ENCODE measurements at regions not wholly inside any gene's neighbourhood (a gene's known extent, or its start where the extent isn't known, plus 50 kb on each side); places are given as distances from the start of the nearest gene placed in this dataset.
"Not testable (repeated sequence)": the region's sequence is repeated elsewhere in the genome, so short reads cannot be mapped to it uniquely, and the experiment has no call there.

- H3K36me3 Mint-ChIP-seq (ENCODE audit: low read depth); H3K4me3 Mint-ChIP-seq; intact Hi-C loops (cut with micrococcal nuclease); H3K9me3 Mint-ChIP-seq; H3K27ac Mint-ChIP-seq; DNase-seq (ENCODE audit: low spot score); H3K27me3 Mint-ChIP-seq (ENCODE audit: insufficient read depth); H3K4me1 Mint-ChIP-seq (ENCODE audit: low read depth): not testable (repeated sequence)
Observed at GRCh38 chr5:99509064-99509463, 580.3 kb upstream of the CHD1 start.

GRCh38 chr5:99495456-99495855 lies 566.6 kb upstream of the CHD1 start:
- intact Hi-C loops (cut with micrococcal nuclease); H3K27me3 Mint-ChIP-seq (ENCODE audit: insufficient read depth); H3K36me3 Mint-ChIP-seq (ENCODE audit: low read depth); H3K9me3 Mint-ChIP-seq; H3K4me1 Mint-ChIP-seq (ENCODE audit: low read depth); H3K4me3 Mint-ChIP-seq; DNase-seq (ENCODE audit: low spot score); H3K27ac Mint-ChIP-seq: not testable (repeated sequence)

- DNase-seq (ENCODE audit: low spot score); intact Hi-C loops (cut with micrococcal nuclease); H3K27me3 Mint-ChIP-seq (ENCODE audit: insufficient read depth); H3K9me3 Mint-ChIP-seq; H3K36me3 Mint-ChIP-seq (ENCODE audit: low read depth); H3K27ac Mint-ChIP-seq; H3K4me3 Mint-ChIP-seq; H3K4me1 Mint-ChIP-seq (ENCODE audit: low read depth): not testable (repeated sequence)
Observed at GRCh38 chr5:99478450-99478849, 549.6 kb upstream of the CHD1 start.

GRCh38 chr5:99473328-99473727 lies 544.5 kb upstream of the CHD1 start:
- DNase-seq (ENCODE audit: low spot score); H3K4me3 Mint-ChIP-seq; H3K27me3 Mint-ChIP-seq (ENCODE audit: insufficient read depth); H3K27ac Mint-ChIP-seq; H3K36me3 Mint-ChIP-seq (ENCODE audit: low read depth); H3K4me1 Mint-ChIP-seq (ENCODE audit: low read depth); H3K9me3 Mint-ChIP-seq; intact Hi-C loops (cut with micrococcal nuclease): not testable (repeated sequence)

- H3K4me1 Mint-ChIP-seq (ENCODE audit: low read depth); H3K27ac Mint-ChIP-seq; H3K36me3 Mint-ChIP-seq (ENCODE audit: low read depth); H3K4me3 Mint-ChIP-seq; DNase-seq (ENCODE audit: low spot score); H3K9me3 Mint-ChIP-seq; intact Hi-C loops (cut with micrococcal nuclease); H3K27me3 Mint-ChIP-seq (ENCODE audit: insufficient read depth): not testable (repeated sequence)
Observed at GRCh38 chr5:99471726-99472125, 542.9 kb upstream of the CHD1 start.

DNA sequence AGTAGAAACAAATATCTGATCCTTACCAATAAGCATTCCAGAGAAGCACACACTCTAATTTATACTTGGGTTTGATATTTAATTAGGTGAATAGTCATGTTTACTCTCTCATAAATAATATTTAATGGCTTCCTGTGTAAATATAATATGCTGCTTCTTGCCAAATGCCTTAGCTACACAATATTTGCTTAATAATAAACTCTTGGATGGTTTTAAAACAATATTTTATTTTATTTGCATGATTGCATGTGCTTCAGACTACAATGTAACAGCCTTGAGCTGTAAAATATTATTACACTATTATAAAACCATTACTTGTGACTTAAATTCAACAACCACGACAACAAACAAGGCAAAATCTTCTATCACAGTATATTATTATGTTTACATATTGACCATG lies 542.4 kb upstream of the CHD1 start:
- intact Hi-C loops (cut with micrococcal nuclease); H3K36me3 Mint-ChIP-seq (ENCODE audit: low read depth); H3K4me1 Mint-ChIP-seq (ENCODE audit: low read depth); H3K9me3 Mint-ChIP-seq; H3K27ac Mint-ChIP-seq; H3K4me3 Mint-ChIP-seq; H3K27me3 Mint-ChIP-seq (ENCODE audit: insufficient read depth); DNase-seq (ENCODE audit: low spot score): not testable (repeated sequence)

DNA sequence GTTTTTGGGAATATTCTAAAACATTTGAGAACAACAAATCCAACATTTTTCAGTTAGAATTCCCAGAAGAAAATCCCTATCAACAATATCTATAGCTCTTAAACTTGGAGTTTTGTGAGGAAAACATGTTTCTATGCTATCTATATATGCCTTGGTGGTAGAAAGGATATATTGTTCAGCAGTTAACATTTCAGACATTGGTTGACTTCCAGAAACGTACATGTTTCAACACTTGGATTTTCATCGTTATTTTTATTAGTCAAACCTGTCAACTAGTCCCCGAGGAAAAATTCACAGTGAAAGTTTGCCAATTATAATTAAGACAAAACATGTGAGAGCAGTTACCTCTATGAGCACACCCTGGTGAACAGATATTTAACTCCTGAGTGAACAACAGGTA lies 541.8 kb upstream of the CHD1 start:
- DNase-seq (ENCODE audit: low spot score); H3K4me3 Mint-ChIP-seq; intact Hi-C loops (cut with micrococcal nuclease); H3K36me3 Mint-ChIP-seq (ENCODE audit: low read depth); H3K27me3 Mint-ChIP-seq (ENCODE audit: insufficient read depth); H3K4me1 Mint-ChIP-seq (ENCODE audit: low read depth); H3K9me3 Mint-ChIP-seq; H3K27ac Mint-ChIP-seq: not testable (repeated sequence)

- no peaks in the 10 kb centered on the region for H3K4me1 Mint-ChIP-seq (ENCODE audit: low read depth)
- no peak overlapping the region for H3K27ac Mint-ChIP-seq
- H3K27me3 Mint-ChIP-seq (ENCODE audit: insufficient read depth) = no peaks in the 10 kb centered on the region
- no peak overlapping the region for H3K4me3 Mint-ChIP-seq
- no peaks in the 10 kb centered on the region for H3K36me3 Mint-ChIP-seq (ENCODE audit: low read depth)
- DNase-seq (ENCODE audit: low spot score) = no peak
- no peaks in the 10 kb centered on the region for H3K9me3 Mint-ChIP-seq
- intact Hi-C loops (cut with micrococcal nuclease) = no loop called here
Observed at GRCh38 chr5:99460701-99461100, 531.9 kb upstream of the CHD1 start.

DNA sequence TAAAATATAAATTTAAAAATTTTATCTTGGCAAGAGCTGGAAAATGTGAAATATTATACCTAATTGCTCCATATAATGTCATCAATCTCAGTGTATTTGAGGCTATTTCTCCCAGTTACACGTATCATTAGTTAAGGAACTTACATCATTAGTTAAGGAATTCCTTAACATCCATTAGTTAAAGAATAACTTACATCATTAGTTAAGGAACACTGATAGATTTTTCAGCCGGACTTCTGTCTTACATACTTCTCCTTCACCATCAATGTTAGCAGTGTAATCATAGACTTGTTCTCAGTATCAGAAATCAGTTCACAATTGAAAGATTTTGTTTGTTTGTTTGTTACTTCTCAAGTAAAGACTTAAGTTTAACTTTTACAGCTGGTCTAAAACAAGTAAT lies 524.4 kb upstream of the CHD1 start:
- H3K27me3 Mint-ChIP-seq (ENCODE audit: insufficient read depth) = no peaks in the 10 kb centered on the region
- no peak overlapping the region for H3K27ac Mint-ChIP-seq
- no peaks in the 10 kb centered on the region for H3K4me1 Mint-ChIP-seq (ENCODE audit: low read depth)
- no peaks in the 10 kb centered on the region for H3K9me3 Mint-ChIP-seq
- H3K4me3 Mint-ChIP-seq = no peak overlapping the region
- DNase-seq (ENCODE audit: low spot score) = no peak
- intact Hi-C loops (cut with micrococcal nuclease) = no loop called here
- no peaks in the 10 kb centered on the region for H3K36me3 Mint-ChIP-seq (ENCODE audit: low read depth)

DNA sequence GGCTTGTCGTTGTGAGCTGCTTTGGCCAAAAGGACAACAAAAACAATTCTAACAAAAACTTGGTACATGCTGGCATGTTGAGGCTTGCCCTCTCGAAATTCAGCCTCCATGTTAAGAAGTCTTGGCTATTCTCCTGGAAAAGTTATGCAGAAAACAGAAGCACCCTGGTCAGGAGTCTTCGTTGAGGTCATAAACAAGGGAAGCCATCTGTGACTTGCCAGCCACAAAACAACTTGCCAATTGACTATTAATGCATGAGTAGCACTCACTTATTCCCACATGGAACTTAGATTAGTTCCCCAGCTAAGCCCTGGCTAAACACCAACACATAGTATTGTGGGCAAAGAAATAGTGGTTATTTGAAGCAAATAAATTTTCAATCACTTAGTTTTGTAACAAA lies 521.0 kb upstream of the CHD1 start:
- Mint-ChIP-seq H3K27ac (no peak overlapping the region), H3K4me1 (ENCODE audit: low read depth) (no peaks in the 10 kb centered on the region), H3K4me3 (no peak overlapping the region), H3K36me3 (ENCODE audit: low read depth) (no peaks in the 10 kb centered on the region), H3K27me3 (ENCODE audit: insufficient read depth) (no peaks in the 10 kb centered on the region), H3K9me3 (no peaks in the 10 kb centered on the region)
- no peak for DNase-seq (ENCODE audit: low spot score)
- intact Hi-C loops (cut with micrococcal nuclease) = no loop called here

- no peaks in the 10 kb centered on the region for H3K27me3 Mint-ChIP-seq (ENCODE audit: insufficient read depth)
- no peaks in the 10 kb centered on the region for H3K4me1 Mint-ChIP-seq (ENCODE audit: low read depth)
- H3K9me3 Mint-ChIP-seq = no peaks in the 10 kb centered on the region
- no peaks in the 10 kb centered on the region for H3K36me3 Mint-ChIP-seq (ENCODE audit: low read depth)
- H3K27ac Mint-ChIP-seq = no peak overlapping the region
- no peak for DNase-seq (ENCODE audit: low spot score)
- no peak overlapping the region for H3K4me3 Mint-ChIP-seq
- intact Hi-C loops (cut with micrococcal nuclease) = no loop called here
Observed at GRCh38 chr5:99445805-99446204, 517.0 kb upstream of the CHD1 start.

- no peak overlapping the region for H3K27ac Mint-ChIP-seq
- H3K4me3 Mint-ChIP-seq = no peak overlapping the region
- no peak for DNase-seq (ENCODE audit: low spot score)
- no peaks in the 10 kb centered on the region for H3K9me3 Mint-ChIP-seq
- no peaks in the 10 kb centered on the region for H3K36me3 Mint-ChIP-seq (ENCODE audit: low read depth)
- no peaks in the 10 kb centered on the region for H3K27me3 Mint-ChIP-seq (ENCODE audit: insufficient read depth)
- H3K4me1 Mint-ChIP-seq (ENCODE audit: low read depth) = no peaks in the 10 kb centered on the region
- intact Hi-C loops (cut with micrococcal nuclease) = no loop called here
Observed at GRCh38 chr5:99441235-99441634, 512.4 kb upstream of the CHD1 start.

- intact Hi-C loops (cut with micrococcal nuclease) = no loop called here
- Mint-ChIP-seq H3K4me3 (no peak overlapping the region), H3K36me3 (ENCODE audit: low read depth) (no peaks in the 10 kb centered on the region), H3K27ac (no peak overlapping the region), H3K9me3 (no peaks in the 10 kb centered on the region), H3K4me1 (ENCODE audit: low read depth) (no peaks in the 10 kb centered on the region), H3K27me3 (ENCODE audit: insufficient read depth) (no peaks in the 10 kb centered on the region)
- DNase-seq (ENCODE audit: low spot score) = no peak
Observed at GRCh38 chr5:99438619-99439018, 509.8 kb upstream of the CHD1 start.

GRCh38 chr5:99437986-99438385 lies 509.2 kb upstream of the CHD1 start:
- Mint-ChIP-seq H3K4me1 (ENCODE audit: low read depth) (no peaks in the 10 kb centered on the region), H3K36me3 (ENCODE audit: low read depth) (no peaks in the 10 kb centered on the region), H3K27me3 (ENCODE audit: insufficient read depth) (no peaks in the 10 kb centered on the region), H3K9me3 (no peaks in the 10 kb centered on the region), H3K27ac (no peak overlapping the region), H3K4me3 (no peak overlapping the region)
- no peak for DNase-seq (ENCODE audit: low spot score)
- intact Hi-C loops (cut with micrococcal nuclease) = no loop called here

Measured in activated T-helper 1 cell treated with anti-CD3 and anti-CD28 coated beads, Interleukin-12 subunit alpha, Interleukin-12 subunit beta, Interleukin-2, Interleukin-4 antibody, amounts not matched to agents 30 ng/mL and 10 ng/mL and 1 ng/mL, durations not matched to agents 14 hours and 24 hours and 36 hours (primary cell).